DND-41 (cell line): ENCODE measurements at regions not wholly inside any gene's neighbourhood (a gene's known extent, or its start where the extent isn't known, plus 50 kb on each side); places are given as distances from the start of the nearest gene placed in this dataset.
"Not testable (repeated sequence)": the region's sequence is repeated elsewhere in the genome, so short reads cannot be mapped to it uniquely, and the experiment has no call there.

ENCODE experiments used
- EZH2 ChIP-seq: IDR thresholded peaks from 3 replicates; pipeline ENCODE4 v1.6.1; 2012; ENCODE audit warnings: borderline replicate concordance, low read depth, mild to moderate bottlenecking, moderate library complexity, low read length, inconsistent platforms; ENCODE audit not compliant: severe bottlenecking
- TF ChIP-seq, protein P1 (sequence below): IDR thresholded peaks from 2 replicates; pipeline ENCODE4 v1.5.1; 2012; ENCODE audit warnings: borderline replicate concordance, low read length, moderate library complexity, mild to moderate bottlenecking; ENCODE audit not compliant: poor library complexity, severe bottlenecking; ENCODE audit errors: extremely low read depth

DNA sequence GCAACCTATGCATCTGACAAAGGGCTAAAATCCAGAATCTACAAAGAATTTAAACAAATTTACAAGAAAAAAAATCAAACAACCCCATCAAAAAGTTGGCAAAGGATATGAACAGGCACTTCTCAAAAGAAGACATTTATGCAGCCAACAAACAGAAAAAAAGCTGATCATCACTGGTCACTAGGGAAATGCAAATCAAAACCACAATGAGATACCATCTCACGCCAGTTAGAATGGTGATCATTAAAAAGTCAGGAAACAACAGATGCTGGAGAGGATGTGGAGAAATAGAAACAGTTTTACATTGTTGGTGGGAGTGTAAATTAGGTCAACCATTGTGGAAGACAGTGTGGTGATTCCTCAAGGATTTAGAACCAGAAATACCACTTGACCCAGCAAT is 229.6 kb upstream of the KITLG start:
- TF ChIP-seq, protein P1, sequence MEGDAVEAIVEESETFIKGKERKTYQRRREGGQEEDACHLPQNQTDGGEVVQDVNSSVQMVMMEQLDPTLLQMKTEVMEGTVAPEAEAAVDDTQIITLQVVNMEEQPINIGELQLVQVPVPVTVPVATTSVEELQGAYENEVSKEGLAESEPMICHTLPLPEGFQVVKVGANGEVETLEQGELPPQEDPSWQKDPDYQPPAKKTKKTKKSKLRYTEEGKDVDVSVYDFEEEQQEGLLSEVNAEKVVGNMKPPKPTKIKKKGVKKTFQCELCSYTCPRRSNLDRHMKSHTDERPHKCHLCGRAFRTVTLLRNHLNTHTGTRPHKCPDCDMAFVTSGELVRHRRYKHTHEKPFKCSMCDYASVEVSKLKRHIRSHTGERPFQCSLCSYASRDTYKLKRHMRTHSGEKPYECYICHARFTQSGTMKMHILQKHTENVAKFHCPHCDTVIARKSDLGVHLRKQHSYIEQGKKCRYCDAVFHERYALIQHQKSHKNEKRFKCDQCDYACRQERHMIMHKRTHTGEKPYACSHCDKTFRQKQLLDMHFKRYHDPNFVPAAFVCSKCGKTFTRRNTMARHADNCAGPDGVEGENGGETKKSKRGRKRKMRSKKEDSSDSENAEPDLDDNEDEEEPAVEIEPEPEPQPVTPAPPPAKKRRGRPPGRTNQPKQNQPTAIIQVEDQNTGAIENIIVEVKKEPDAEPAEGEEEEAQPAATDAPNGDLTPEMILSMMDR, result not testable (repeated sequence)
- not testable (repeated sequence) for TF ChIP-seq EZH2
